Endothelial cell of umbilical vein (primary cell): ENCODE measurements at regions not wholly inside any gene's neighbourhood (a gene's known extent, or its start where the extent isn't known, plus 50 kb on each side); places are given as distances from the start of the nearest gene placed in this dataset.

Experiments
- BruUV-seq: library from RNA; stranded (reverse); fragments of 400-500 nt; replicated peaks from 2 replicates; lab custom pipeline; 2021; lab: Mats Ljungman, UMichigan
- CTCF ChIA-PET: fragments of 300-600, 350-600 bp; sonication (Branson Sonifier 250); formaldehyde crosslinking; loops from one replicate; lab custom pipeline; 2021; ENCODE audit warnings: antibody characterized with exemption, inconsistent platforms; lab: Charles Lee
- POLR2A ChIA-PET: fragments of 300-600, 350-600 bp; sonication (Branson Sonifier 250); formaldehyde crosslinking; loops from one replicate; lab custom pipeline; 2021; ENCODE audit warnings: antibody characterized with exemption, inconsistent platforms; lab: Charles Lee
- DNase-seq: peaks from one replicate; pipeline ENCODE4 v3.0.0-alpha.2; 2011; ENCODE audit warnings: low read depth, low spot score
- FAIRE-seq: peaks from 2 replicates; lab custom pipeline; 2011; peaks lifted over from hg19 to GRCh38; lab: Jason Lieb, UNC
- H2AFZ ChIP-seq: 2 replicates; pipeline ENCODE4 v1.6.0; 2012; ENCODE audit warnings: low read depth, low read length, control low read depth, inconsistent platforms
- H3K27ac ChIP-seq: 2 replicates; pipeline ENCODE4 v1.5.1; 2011; ENCODE audit warnings: low read depth, mild to moderate bottlenecking, control low read depth, low read length, moderate library complexity; ENCODE audit not compliant: insufficient read depth
- H3K27me3 ChIP-seq, 2 experiments: 2 replicates each; pipeline versions ENCODE4 v1.6.0 to v1.6.1; 2011; ENCODE audit warnings: low read length in 2 of 2, mixed read lengths in 1 of 2; ENCODE audit not compliant: control insufficient read depth in 2 of 2, insufficient read depth in 2 of 2
- H3K36me3 ChIP-seq, 2 experiments: 2 replicates in 1 of 2; 3 replicates in 1 of 2; pipeline ENCODE4 v1.5.1; 2011; ENCODE audit warnings: low read length in 2 of 2, mild to moderate bottlenecking in 1 of 2, moderate library complexity in 1 of 2; ENCODE audit not compliant: control insufficient read depth in 2 of 2, insufficient read depth in 2 of 2; ENCODE audit errors: extremely low read depth in 1 of 2
- H3K4me1 ChIP-seq: 3 replicates; pipeline ENCODE4 v1.5.1; 2011; ENCODE audit warnings: mild to moderate bottlenecking, low read length; ENCODE audit not compliant: control insufficient read depth, insufficient read depth; ENCODE audit errors: extremely low read depth
- H3K4me2 ChIP-seq: 2 replicates; pipeline ENCODE4 v1.6.1; 2011; ENCODE audit warnings: low read length, control low read depth, mixed read lengths; ENCODE audit not compliant: insufficient read depth
- H3K4me3 ChIP-seq, 3 experiments: fragments of 200-600 bp in 1 of 3; sonication (generic), shearing (Covaris generic) in 1 of 3; replicated peaks in 1 of 3; 2 replicates each; pipeline ENCODE4 v1.5.1; 2011 to 2016; ENCODE audit warnings: control low read depth in 3 of 3, low read length in 3 of 3, mild to moderate bottlenecking in 2 of 3, inconsistent platforms in 1 of 3, low read depth in 1 of 3, moderate library complexity in 1 of 3; ENCODE audit not compliant: insufficient read depth in 1 of 3
- H3K79me2 ChIP-seq: 2 replicates; pipeline ENCODE4 v1.6.0; 2012; ENCODE audit warnings: low read length, inconsistent platforms; ENCODE audit not compliant: control insufficient read depth, insufficient read depth
- H3K9ac ChIP-seq: replicated peaks from 2 replicates; pipeline ENCODE3; 2011; ENCODE audit warnings: low read length, control low read depth; ENCODE audit not compliant: insufficient read depth; ENCODE audit errors: extremely low read depth
- H3K9me1 ChIP-seq: replicated peaks from 3 replicates; pipeline ENCODE4 v1.6.0; 2011; ENCODE audit warnings: mild to moderate bottlenecking, low read length; ENCODE audit not compliant: control insufficient read depth, insufficient read depth; ENCODE audit errors: extremely low read depth
- H3K9me3 ChIP-seq: replicated peaks from 2 replicates; pipeline ENCODE4 v1.5.1; 2012; ENCODE audit warnings: low read length, inconsistent platforms; ENCODE audit not compliant: control insufficient read depth, insufficient read depth
- H4K20me1 ChIP-seq: replicated peaks from 2 replicates; pipeline ENCODE3; 2011; ENCODE audit warnings: mild to moderate bottlenecking, low read length; ENCODE audit not compliant: control insufficient read depth, insufficient read depth; ENCODE audit errors: extremely low read depth
- EZH2 ChIP-seq: IDR thresholded peaks from 2 replicates; pipeline ENCODE4 v1.6.1; 2012; ENCODE audit warnings: borderline replicate concordance, low read depth, mild to moderate bottlenecking, moderate library complexity, low read length, inconsistent platforms; ENCODE audit not compliant: severe bottlenecking
- FOS ChIP-seq: IDR thresholded peaks from 2 replicates; pipeline ENCODE4 v1.6.1; 2011; ENCODE audit warnings: mild to moderate bottlenecking, low read length, moderate library complexity, borderline replicate concordance; ENCODE audit not compliant: insufficient read depth
- GATA2 ChIP-seq: IDR thresholded peaks from 2 replicates; pipeline ENCODE4 v1.7.0; 2011; ENCODE audit warnings: low read depth, mild to moderate bottlenecking, moderate library complexity, mixed read lengths, low read length; ENCODE audit not compliant: insufficient read length, insufficient read depth
- JUN ChIP-seq: IDR thresholded peaks from 2 replicates; pipeline ENCODE4 v1.6.1; 2011; ENCODE audit warnings: borderline replicate concordance, low read depth; ENCODE audit not compliant: insufficient read length, insufficient read depth
- MAX ChIP-seq: IDR thresholded peaks from 2 replicates; pipeline ENCODE4 v1.6.1; 2011; ENCODE audit not compliant: insufficient read depth, insufficient read length
- MYC ChIP-seq: IDR thresholded peaks from one replicate; pipeline ENCODE4 v1.6.1; 2011; ENCODE audit warnings: mild to moderate bottlenecking, low read depth, low read length
- POLR2A ChIP-seq: IDR thresholded peaks from 2 replicates; pipeline ENCODE4 v1.6.1; 2012; ENCODE audit warnings: low read depth, mild to moderate bottlenecking, control low read depth, low read length
- POLR2AphosphoS5 ChIP-seq: IDR thresholded peaks from 2 replicates; pipeline ENCODE4 v1.6.1; 2012; ENCODE audit warnings: low read depth, mild to moderate bottlenecking, control low read depth, low read length, moderate library complexity; ENCODE audit not compliant: insufficient read depth
- dilution Hi-C: fragments of 300-500 bp; cut with MboI; formaldehyde crosslinking; loops from one replicate; pipeline ENCODE4 v1.15.0; 2019; ENCODE audit warnings: low sequenced_read_pairs; ENCODE audit not compliant: extremely low pct_ligation_motif_present
- intact Hi-C: fragments of 100-400 bp; cut with micrococcal nuclease; formaldehyde crosslinking; loops from one replicate; pipeline ENCODE4 v1.10.0; 2022
- TF ChIP-seq, protein P1 (sequence below), 2 donors: IDR thresholded peaks; 1 replicate in 1 of 2; 2 replicates in 1 of 2; pipeline ENCODE4 v1.5.1; 2011; ENCODE audit warnings: low read length in 2 of 2, mild to moderate bottlenecking in 2 of 2, moderate library complexity in 2 of 2, control low read depth in 1 of 2, inconsistent platforms in 1 of 2, low read depth in 1 of 2; ENCODE audit not compliant: insufficient read depth in 1 of 2; ENCODE audit errors: extremely low read depth in 1 of 2

- H3K4me1 ChIP-seq = no peaks in the 10 kb centered on the region
- H3K4me3 ChIP-seq = no peak overlapping the region
- H3K9me3 ChIP-seq = no peaks in the 10 kb centered on the region
- no peak overlapping the region for H3K4me2 ChIP-seq
- H3K27me3 ChIP-seq = no peaks in the 10 kb centered on the region
- no peak overlapping the region for H3K9ac ChIP-seq
- no peaks in the 10 kb centered on the region for H3K79me2 ChIP-seq
- DNase-seq = no peak
- intact Hi-C loops = no loop called here
- H3K27ac ChIP-seq = no peak overlapping the region
- H2AFZ ChIP-seq = no peak overlapping the region
- H4K20me1 ChIP-seq = no peaks in the 10 kb centered on the region
- TF ChIP-seq POLR2AphosphoS5 (no peak), MYC (no peak), FOS (no peak), POLR2A (no peak), EZH2 (no peak)
- no peak for FAIRE-seq
- no peaks in the 10 kb centered on the region for H3K36me3 ChIP-seq
- CTCF ChIA-PET = interaction anchor here (1.2 to 1.7 kb wide), 2 partner anchors 16 to 540 kb away, joined by 4 read pairs; no protein-coding TSS in a partner anchor
- no peaks in the 10 kb centered on the region for H3K9me1 ChIP-seq
- dilution Hi-C loops = no loop called here
- no TSS peak for BruUV-seq
- POLR2A ChIA-PET = no interaction called here
Observed at GRCh38 chr2:181174611-181175580, 194.5 kb downstream of the UBE2E3 start.

GRCh38 chr2:181176540-181176939 lies 196.1 kb downstream of the UBE2E3 start:
- FAIRE-seq (no peak), DNase-seq (no peak)
- intact Hi-C loops (no loop called here), dilution Hi-C loops (no loop called here)
- H3K9me1 ChIP-seq = no peaks in the 10 kb centered on the region
- H3K4me3 ChIP-seq = no peak overlapping the region
- no peak overlapping the region for H3K9ac ChIP-seq
- no peaks in the 10 kb centered on the region for H3K27me3 ChIP-seq
- no peak overlapping the region for H2AFZ ChIP-seq
- POLR2A ChIA-PET = no interaction called here
- no peaks in the 10 kb centered on the region for H3K4me1 ChIP-seq
- H3K27ac ChIP-seq = no peak overlapping the region
- no peak overlapping the region for H3K4me2 ChIP-seq
- BruUV-seq = no TSS peak
- no peak for TF ChIP-seq POLR2AphosphoS5
- TF ChIP-seq MYC = no peak
- TF ChIP-seq EZH2 = no peak
- TF ChIP-seq, protein P1, sequence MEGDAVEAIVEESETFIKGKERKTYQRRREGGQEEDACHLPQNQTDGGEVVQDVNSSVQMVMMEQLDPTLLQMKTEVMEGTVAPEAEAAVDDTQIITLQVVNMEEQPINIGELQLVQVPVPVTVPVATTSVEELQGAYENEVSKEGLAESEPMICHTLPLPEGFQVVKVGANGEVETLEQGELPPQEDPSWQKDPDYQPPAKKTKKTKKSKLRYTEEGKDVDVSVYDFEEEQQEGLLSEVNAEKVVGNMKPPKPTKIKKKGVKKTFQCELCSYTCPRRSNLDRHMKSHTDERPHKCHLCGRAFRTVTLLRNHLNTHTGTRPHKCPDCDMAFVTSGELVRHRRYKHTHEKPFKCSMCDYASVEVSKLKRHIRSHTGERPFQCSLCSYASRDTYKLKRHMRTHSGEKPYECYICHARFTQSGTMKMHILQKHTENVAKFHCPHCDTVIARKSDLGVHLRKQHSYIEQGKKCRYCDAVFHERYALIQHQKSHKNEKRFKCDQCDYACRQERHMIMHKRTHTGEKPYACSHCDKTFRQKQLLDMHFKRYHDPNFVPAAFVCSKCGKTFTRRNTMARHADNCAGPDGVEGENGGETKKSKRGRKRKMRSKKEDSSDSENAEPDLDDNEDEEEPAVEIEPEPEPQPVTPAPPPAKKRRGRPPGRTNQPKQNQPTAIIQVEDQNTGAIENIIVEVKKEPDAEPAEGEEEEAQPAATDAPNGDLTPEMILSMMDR (IDR thresholded peaks at IDR 0.05; ENCODE audit: extremely low read depth in 1 of 2, insufficient read depth in 1 of 2, low read depth in 1 of 2, low read length in 2 of 2) = no peak
- TF ChIP-seq FOS = no peak
- no peak for TF ChIP-seq POLR2A
- TF ChIP-seq GATA2 = no peak
- TF ChIP-seq MAX = no peak
- no peak for TF ChIP-seq JUN
- H3K79me2 ChIP-seq = no peaks in the 10 kb centered on the region
- no peaks in the 10 kb centered on the region for H3K9me3 ChIP-seq
- H4K20me1 ChIP-seq = no peaks in the 10 kb centered on the region
- CTCF ChIA-PET = no interaction called here
- H3K36me3 ChIP-seq = no peaks in the 10 kb centered on the region
